OCI-LY1 (cell line): ENCODE measurements at regions not wholly inside any gene's neighbourhood (a gene's known extent, or its start where the extent isn't known, plus 50 kb on each side); places are given as distances from the start of the nearest gene placed in this dataset.

Experiments
- H2AFZ ChIP-seq: fragments of 200-600 bp; sonication (generic), shearing (Covaris generic); 2 replicates; pipeline ENCODE4 v1.6.0; 2014; ENCODE audit warnings: antibody characterized with exemption, mild to moderate bottlenecking, low read length
- H3F3A ChIP-seq: fragments of 200-600 bp; sonication (generic), shearing (Covaris generic); 2 replicates; pipeline ENCODE4 v1.6.0; 2014; ENCODE audit warnings: mild to moderate bottlenecking, antibody characterized with exemption, low read length, moderate library complexity; ENCODE audit not compliant: insufficient read depth
- H3K27ac ChIP-seq: fragments of 200-600 bp; sonication (generic); 2 replicates; pipeline ENCODE4 v1.5.1; 2014; ENCODE audit warnings: low read length, mixed run types, mild to moderate bottlenecking, low read depth; ENCODE audit not compliant: poor library complexity, severe bottlenecking
- H3K27me3 ChIP-seq: fragments of 200-600 bp; sonication (generic); 2 replicates; pipeline ENCODE4 v1.6.0; 2014; ENCODE audit warnings: antibody characterized with exemption, mild to moderate bottlenecking, low read length, moderate library complexity; ENCODE audit not compliant: insufficient read depth
- H3K36me3 ChIP-seq: fragments of 200-600 bp; sonication (generic); 2 replicates; pipeline ENCODE4 v1.6.1; 2014; ENCODE audit warnings: mild to moderate bottlenecking, antibody characterized with exemption, low read length, moderate library complexity, mixed read lengths; ENCODE audit not compliant: insufficient read depth
- H3K4me1 ChIP-seq: fragments of 200-600 bp; sonication (generic); 2 replicates; pipeline ENCODE4 v1.5.1; 2014; ENCODE audit warnings: mild to moderate bottlenecking, low read length, moderate library complexity; ENCODE audit not compliant: insufficient read depth, severe bottlenecking
- H3K4me2 ChIP-seq: fragments of 200-600 bp; sonication (generic), shearing (Covaris generic); 2 replicates; pipeline ENCODE4 v1.6.1; 2014; ENCODE audit warnings: low read length
- H3K4me3 ChIP-seq: fragments of 200-600 bp; sonication (generic); 2 replicates; pipeline ENCODE4 v1.5.1; 2014; ENCODE audit warnings: low read length, low read depth, mild to moderate bottlenecking, mixed read lengths; ENCODE audit not compliant: poor library complexity, severe bottlenecking
- H3K79me2 ChIP-seq: fragments of 200-600 bp; shearing (Covaris generic); 2 replicates; pipeline ENCODE4 v1.6.1; 2016; ENCODE audit warnings: mixed run types, low read length, mixed read lengths; ENCODE audit not compliant: insufficient read depth
- H3K9ac ChIP-seq: fragments of 200-600 bp; sonication (generic), shearing (Covaris generic); 2 replicates; pipeline ENCODE4 v1.6.1; 2014; ENCODE audit warnings: mild to moderate bottlenecking, low read length, mixed read lengths
- H3K9me2 ChIP-seq: fragments of 200-600 bp; sonication (generic), shearing (Covaris generic); 2 replicates; pipeline ENCODE4 v1.6.1; 2014; ENCODE audit warnings: low read depth, mild to moderate bottlenecking, low read length, mixed read lengths
- H3K9me3 ChIP-seq: fragments of 200-600 bp; shearing (Covaris generic); 2 replicates; pipeline ENCODE4 v1.6.1; 2014; ENCODE audit warnings: low read length, mixed read lengths
- H4K20me1 ChIP-seq: fragments of 200-600 bp; sonication (generic), shearing (Covaris generic); 2 replicates; pipeline ENCODE4 v1.6.0; 2016; ENCODE audit warnings: mild to moderate bottlenecking, low read length; ENCODE audit not compliant: insufficient read depth
- EZH2 ChIP-seq: fragments of 200-600 bp; sonication (generic), shearing (Covaris generic); IDR thresholded peaks from 2 replicates; pipeline ENCODE4 v1.8.0; 2017; ENCODE audit warnings: borderline replicate concordance, mixed run types, mild to moderate bottlenecking, antibody characterized with exemption, low read length, moderate library complexity, mixed read lengths
- TF ChIP-seq, protein P1 (sequence below): fragments of 200-600 bp; sonication (generic), shearing (Covaris generic); IDR thresholded peaks from 2 replicates; pipeline ENCODE4 v1.5.1; 2017; ENCODE audit warnings: mild to moderate bottlenecking, antibody characterized with exemption, low read length, moderate library complexity, mixed read lengths

DNA sequence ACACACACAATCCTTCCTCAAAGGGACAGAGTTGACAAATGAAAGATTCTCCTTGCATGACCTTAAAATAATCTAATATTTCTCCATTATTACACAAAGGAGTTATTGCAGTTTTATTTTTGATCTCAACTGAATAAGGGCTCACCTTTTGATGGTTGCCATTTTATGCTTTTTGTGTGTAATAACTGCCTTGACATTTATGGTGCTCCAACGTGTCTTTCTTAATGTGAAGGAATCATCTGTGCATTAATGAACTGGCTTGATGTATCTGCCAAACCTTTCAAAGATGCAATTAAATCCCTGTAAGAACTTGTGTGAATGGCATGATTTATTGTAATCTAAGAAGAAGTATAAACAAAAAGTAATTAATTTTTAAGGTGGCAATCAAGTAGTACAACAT, 1519.8 kb upstream of the CDH9 start:
- H3K27ac ChIP-seq, result no peak overlapping the region
- H3K27me3 ChIP-seq, result no peaks in the 10 kb centered on the region
- H3K9me3 ChIP-seq, result no peaks in the 10 kb centered on the region
- H3K4me1 ChIP-seq, result no peaks in the 10 kb centered on the region
- H3K4me2 ChIP-seq, result no peak overlapping the region
- H4K20me1 ChIP-seq, result no peaks in the 10 kb centered on the region
- H3K4me3 ChIP-seq, result no peak overlapping the region
- no peaks in the 10 kb centered on the region for H3K9me2 ChIP-seq
- TF ChIP-seq, protein P1, sequence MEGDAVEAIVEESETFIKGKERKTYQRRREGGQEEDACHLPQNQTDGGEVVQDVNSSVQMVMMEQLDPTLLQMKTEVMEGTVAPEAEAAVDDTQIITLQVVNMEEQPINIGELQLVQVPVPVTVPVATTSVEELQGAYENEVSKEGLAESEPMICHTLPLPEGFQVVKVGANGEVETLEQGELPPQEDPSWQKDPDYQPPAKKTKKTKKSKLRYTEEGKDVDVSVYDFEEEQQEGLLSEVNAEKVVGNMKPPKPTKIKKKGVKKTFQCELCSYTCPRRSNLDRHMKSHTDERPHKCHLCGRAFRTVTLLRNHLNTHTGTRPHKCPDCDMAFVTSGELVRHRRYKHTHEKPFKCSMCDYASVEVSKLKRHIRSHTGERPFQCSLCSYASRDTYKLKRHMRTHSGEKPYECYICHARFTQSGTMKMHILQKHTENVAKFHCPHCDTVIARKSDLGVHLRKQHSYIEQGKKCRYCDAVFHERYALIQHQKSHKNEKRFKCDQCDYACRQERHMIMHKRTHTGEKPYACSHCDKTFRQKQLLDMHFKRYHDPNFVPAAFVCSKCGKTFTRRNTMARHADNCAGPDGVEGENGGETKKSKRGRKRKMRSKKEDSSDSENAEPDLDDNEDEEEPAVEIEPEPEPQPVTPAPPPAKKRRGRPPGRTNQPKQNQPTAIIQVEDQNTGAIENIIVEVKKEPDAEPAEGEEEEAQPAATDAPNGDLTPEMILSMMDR, result no peak
- TF ChIP-seq EZH2, result no peak
- H2AFZ ChIP-seq, result no peak overlapping the region
- no peaks in the 10 kb centered on the region for H3F3A ChIP-seq
- H3K79me2 ChIP-seq, result no peaks in the 10 kb centered on the region
- no peak overlapping the region for H3K9ac ChIP-seq
- no peaks in the 10 kb centered on the region for H3K36me3 ChIP-seq

DNA sequence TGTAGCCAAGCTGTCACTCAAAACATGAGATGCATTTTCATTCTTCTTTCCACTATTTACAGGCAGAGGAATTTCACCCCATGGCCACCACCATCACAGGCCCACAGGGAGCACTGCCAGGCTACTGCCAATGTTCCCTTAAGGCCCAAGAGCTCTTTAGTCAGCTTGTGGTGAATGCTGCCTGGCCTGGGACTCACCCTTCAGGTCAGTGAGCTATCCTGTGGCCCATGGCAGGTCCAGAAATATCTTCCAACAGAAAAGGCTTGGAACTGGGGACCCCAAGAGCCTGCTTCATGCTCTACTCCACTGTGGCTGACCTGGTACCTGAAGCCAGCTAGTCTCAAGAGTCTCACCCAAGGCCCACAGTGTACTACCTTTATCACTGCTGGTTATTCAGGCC, 1518.7 kb upstream of the CDH9 start:
- no peaks in the 10 kb centered on the region for H3K4me1 ChIP-seq
- no peak overlapping the region for H3K4me3 ChIP-seq
- no peak overlapping the region for H3K9ac ChIP-seq
- H2AFZ ChIP-seq, result no peak overlapping the region
- H3K9me2 ChIP-seq, result no peaks in the 10 kb centered on the region
- H3K27ac ChIP-seq, result no peak overlapping the region
- H3K4me2 ChIP-seq, result no peak overlapping the region
- TF ChIP-seq, protein P1, result no peak
- H3K79me2 ChIP-seq, result no peaks in the 10 kb centered on the region
- no peaks in the 10 kb centered on the region for H3K36me3 ChIP-seq
- no peaks in the 10 kb centered on the region for H4K20me1 ChIP-seq
- H3K27me3 ChIP-seq, result no peaks in the 10 kb centered on the region
- no peaks in the 10 kb centered on the region for H3F3A ChIP-seq
- H3K9me3 ChIP-seq, result no peaks in the 10 kb centered on the region

DNA sequence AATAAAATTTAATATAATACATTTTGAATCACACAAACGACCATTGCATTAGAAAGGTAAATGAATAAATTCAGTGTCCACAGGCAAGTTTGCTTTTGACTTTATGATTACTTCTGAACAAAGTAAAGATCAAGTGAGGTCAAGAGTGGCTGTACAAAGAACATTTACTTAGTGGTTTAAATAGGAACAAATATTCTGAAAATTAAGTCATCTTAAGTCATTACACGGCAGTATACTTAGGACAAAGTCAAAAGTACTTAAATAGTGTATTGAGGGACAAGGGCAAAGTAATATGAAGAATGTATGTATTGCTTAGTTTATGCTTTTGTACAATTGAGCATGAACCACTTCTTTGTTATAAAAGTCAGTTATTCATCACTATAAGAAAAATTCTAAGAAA, 1511.2 kb upstream of the CDH9 start:
- H3K27me3 ChIP-seq, result no peaks in the 10 kb centered on the region
- H3K9ac ChIP-seq, result no peak overlapping the region
- H4K20me1 ChIP-seq, result no peaks in the 10 kb centered on the region
- H3F3A ChIP-seq, result no peaks in the 10 kb centered on the region
- H3K4me1 ChIP-seq, result no peaks in the 10 kb centered on the region
- no peak overlapping the region for H3K4me2 ChIP-seq
- H3K79me2 ChIP-seq, result no peaks in the 10 kb centered on the region
- no peaks in the 10 kb centered on the region for H3K9me3 ChIP-seq
- H2AFZ ChIP-seq, result no peak overlapping the region
- no peak for TF ChIP-seq EZH2
- TF ChIP-seq, protein P1, result no peak
- H3K36me3 ChIP-seq, result no peaks in the 10 kb centered on the region
- no peak overlapping the region for H3K27ac ChIP-seq
- H3K9me2 ChIP-seq, result no peaks in the 10 kb centered on the region
- H3K4me3 ChIP-seq, result no peak overlapping the region
